ENCODE measurements at regions not wholly inside any gene's neighbourhood (a gene's known extent, or its start where the extent isn't known, plus 50 kb on each side); places are given as distances from the start of the nearest gene placed in this dataset.

GRCh38 chr13:88115976-88116375, 444.8 kb downstream of the SLITRK5 start (continued):
- TF ChIP-seq ZNF280D (tag by site-specific recombination; IDR thresholded peaks at IDR 0.05) = no peak

- CTCF ChIA-PET = no interaction called here
- POLR2A ChIA-PET = no interaction called here
- TF ChIP-seq ZNF561 (tag by site-specific recombination; IDR thresholded peaks at IDR 0.05; ENCODE audit: borderline replicate concordance) = no peak
- TF ChIP-seq ZNF26 (tag by site-specific recombination; IDR thresholded peaks at IDR 0.05) = no peak
- TF ChIP-seq ZNF366 (tag by site-specific recombination; conservative IDR thresholded peaks at IDR 0.05) = no peak
- TF ChIP-seq RBAK (tag by site-specific recombination; IDR thresholded peaks at IDR 0.05) = no peak
- no peak for TF ChIP-seq HOXD13 (CRISPR knock-in tag; IDR thresholded peaks at IDR 0.05; ENCODE audit: borderline replicate concordance)
- TF ChIP-seq ZNF148 (tag by site-specific recombination; IDR thresholded peaks at IDR 0.05; ENCODE audit: borderline replicate concordance) = no peak
- TF ChIP-seq ZNF837 (tag by site-specific recombination; IDR thresholded peaks at IDR 0.05) = no peak
- no peak for TF ChIP-seq PBX3 (CRISPR knock-in tag; IDR thresholded peaks at IDR 0.05)
- TF ChIP-seq ZNF639 (tag by site-specific recombination; IDR thresholded peaks at IDR 0.05) = no peak
- no peak for TF ChIP-seq BCL6B (tag by site-specific recombination; IDR thresholded peaks at IDR 0.05)
- no peak for TF ChIP-seq ZNF521 (tag by site-specific recombination; IDR thresholded peaks at IDR 0.05)
- TF ChIP-seq ZNF548 (tag by site-specific recombination; IDR thresholded peaks at IDR 0.05) = no peak
- no peak for TF ChIP-seq HOXC10 (CRISPR knock-in tag; IDR thresholded peaks at IDR 0.05)
- no peak for TF ChIP-seq REST (tag by site-specific recombination; IDR thresholded peaks at IDR 0.05)
- TF ChIP-seq ZNF585B (tag by site-specific recombination; IDR thresholded peaks at IDR 0.05) = no peak
- no peak for TF ChIP-seq ZNF16 (tag by site-specific recombination; IDR thresholded peaks at IDR 0.05; ENCODE audit: low read depth)
- no peak for TF ChIP-seq ZBTB48 (tag by site-specific recombination; IDR thresholded peaks at IDR 0.05)
- no peak for TF ChIP-seq ZNF37A (tag by site-specific recombination; IDR thresholded peaks at IDR 0.05)
- TF ChIP-seq ZNF350 (tag by site-specific recombination; IDR thresholded peaks at IDR 0.05) = no peak
- no peak for TF ChIP-seq PRDM1 (tag by site-specific recombination; IDR thresholded peaks at IDR 0.05)
- Histone ChIP-seq H3K9me3 (ENCODE audit: control insufficient read depth, insufficient read depth, low read depth, low read length) (no peaks in the 10 kb centered on the region), H3K4me1 (ENCODE audit: control insufficient read depth, insufficient read depth, low read length) (no peaks in the 10 kb centered on the region), H3K27ac (ENCODE audit: extremely low read depth, low read depth, low read length) (no peak overlapping the region), H3K36me3 (ENCODE audit: control insufficient read depth in 2 of 2, insufficient read depth in 1 of 2, low read length in 2 of 2) (no peaks in the 10 kb centered on the region), H3K4me3 (ENCODE audit: low read depth, low read length) (no peak overlapping the region)
Observed at GRCh38 chr13:88118952-88119351, 447.8 kb downstream of the SLITRK5 start.

All from HEK293 (cell line).